ENCODE measurements at regions not wholly inside any gene's neighbourhood (a gene's known extent, or its start where the extent isn't known, plus 50 kb on each side); places are given as distances from the start of the nearest gene placed in this dataset.
"Not testable (repeated sequence)": the region's sequence is repeated elsewhere in the genome, so short reads cannot be mapped to it uniquely, and the experiment has no call there.

DNA sequence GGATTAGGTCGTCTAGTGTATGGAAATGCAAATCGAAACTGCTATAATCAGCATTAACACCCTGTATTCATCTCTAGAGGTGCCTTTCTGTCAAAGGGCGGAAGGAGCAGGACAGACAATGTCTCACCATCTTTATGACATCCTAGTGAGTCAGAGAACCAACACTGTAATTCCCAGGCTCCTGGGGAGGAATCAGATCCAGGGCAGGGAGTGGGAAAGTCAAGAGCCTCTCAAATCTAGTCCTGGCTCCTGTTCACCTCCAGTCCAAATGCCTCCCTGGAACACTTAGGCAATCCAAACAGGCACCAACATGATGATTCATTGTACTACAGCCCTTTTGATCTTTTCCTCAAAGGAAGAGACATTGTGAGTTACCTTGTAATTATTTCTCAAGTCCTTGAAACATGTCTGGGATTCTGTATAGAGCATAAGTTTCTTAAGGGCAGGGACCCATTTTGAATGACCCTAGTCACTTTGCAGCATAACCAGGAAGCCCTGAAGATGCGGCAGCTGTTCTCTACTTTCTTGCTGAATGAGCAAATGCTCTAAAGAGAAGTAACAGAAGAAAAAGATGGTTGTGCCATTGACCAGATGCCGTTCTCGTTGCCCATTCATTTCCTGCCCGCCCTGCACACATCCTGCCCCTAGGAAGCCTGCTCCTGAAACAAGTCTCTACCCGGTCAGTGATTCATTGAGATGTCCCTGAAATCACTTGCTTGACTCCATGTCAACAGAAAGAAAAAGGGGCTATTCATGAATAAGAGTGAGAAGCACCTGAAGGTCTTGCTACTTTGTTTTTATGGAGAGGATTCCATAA lies 112.8 kb upstream of the JARID2 start:
- no peak for DNase-seq

DNA sequence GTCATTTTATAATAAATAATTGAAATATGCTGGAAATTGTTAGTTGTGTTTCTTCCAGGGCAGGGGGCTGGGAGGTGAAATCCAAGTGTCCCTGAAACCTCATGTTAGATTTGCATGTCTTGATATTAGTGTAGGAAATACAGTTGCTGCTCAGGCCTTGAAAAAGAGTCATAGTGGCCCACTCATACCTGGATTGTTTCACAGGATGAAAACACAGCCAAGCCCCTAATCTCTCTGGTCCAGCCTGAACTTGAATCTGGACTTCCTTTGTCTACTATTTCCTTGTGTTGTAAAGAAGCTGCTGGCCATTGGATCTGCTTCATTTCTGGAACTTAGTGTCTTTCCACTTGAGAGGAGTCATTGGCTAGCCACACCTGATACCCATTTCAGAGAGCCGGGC lies 108.8 kb upstream of the JARID2 start:
- DNase-seq, result no peak

DNA sequence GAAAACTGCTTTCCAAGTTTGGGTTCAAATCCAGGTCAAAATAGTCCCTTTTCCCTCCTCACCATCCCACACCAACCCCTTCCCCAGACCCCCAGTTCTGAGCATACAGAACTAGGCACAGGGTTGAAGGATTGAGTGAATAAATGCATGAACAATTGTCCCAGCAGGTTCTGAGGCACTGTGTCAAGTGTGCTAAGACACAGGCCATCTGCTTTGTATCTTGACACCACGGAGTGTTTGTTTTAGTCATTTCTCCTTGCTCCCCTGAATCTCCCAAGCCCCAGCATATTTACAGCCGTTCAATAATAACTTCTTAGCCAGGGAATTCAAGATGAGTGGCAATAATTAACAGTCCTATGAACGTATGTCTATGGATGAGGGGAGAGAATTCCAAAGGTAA lies 102.8 kb upstream of the JARID2 start:
- no peak for DNase-seq

DNA sequence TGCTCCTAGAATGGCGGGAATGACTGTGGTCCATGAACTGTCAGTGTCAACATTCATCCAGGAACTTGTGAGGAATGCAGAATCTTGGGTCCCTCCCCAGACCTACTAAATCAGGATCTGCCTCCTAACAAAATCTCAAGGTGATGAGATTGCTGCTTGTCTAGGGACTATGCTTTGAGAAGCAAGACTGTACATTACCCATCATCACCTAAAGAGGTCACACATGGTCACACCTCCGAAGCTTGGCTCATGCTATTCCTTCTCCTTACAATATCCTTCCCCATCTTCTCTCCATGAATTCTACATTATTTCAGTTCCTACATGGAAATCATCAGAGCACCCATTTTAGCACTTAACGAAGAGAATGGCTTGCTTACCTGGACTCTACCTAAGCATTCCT lies 102.3 kb upstream of the JARID2 start:
- DNase-seq, result no peak

- no peak for DNase-seq
These were observed 100.0 kb upstream of the JARID2 start for GRCh38 chr6:15145821-15146220.

- no peak for DNase-seq
These were observed 98.0 kb upstream of the JARID2 start for GRCh38 chr6:15147827-15148226.

- no peak for DNase-seq
These were observed 97.4 kb upstream of the JARID2 start for GRCh38 chr6:15148356-15148946.

- DNase-seq, result no peak
These were observed 95.7 kb upstream of the JARID2 start for GRCh38 chr6:15150207-15150606.

GRCh38 chr6:15152700-15153099 lies 93.2 kb upstream of the JARID2 start:
- DNase-seq, result no peak

- DNase-seq, result no peak
These were observed 92.7 kb upstream of the JARID2 start for GRCh38 chr6:15153191-15153590.

- DNase-seq, result no peak
These were observed 88.4 kb upstream of the JARID2 start for GRCh38 chr6:15157479-15157878.

DNA sequence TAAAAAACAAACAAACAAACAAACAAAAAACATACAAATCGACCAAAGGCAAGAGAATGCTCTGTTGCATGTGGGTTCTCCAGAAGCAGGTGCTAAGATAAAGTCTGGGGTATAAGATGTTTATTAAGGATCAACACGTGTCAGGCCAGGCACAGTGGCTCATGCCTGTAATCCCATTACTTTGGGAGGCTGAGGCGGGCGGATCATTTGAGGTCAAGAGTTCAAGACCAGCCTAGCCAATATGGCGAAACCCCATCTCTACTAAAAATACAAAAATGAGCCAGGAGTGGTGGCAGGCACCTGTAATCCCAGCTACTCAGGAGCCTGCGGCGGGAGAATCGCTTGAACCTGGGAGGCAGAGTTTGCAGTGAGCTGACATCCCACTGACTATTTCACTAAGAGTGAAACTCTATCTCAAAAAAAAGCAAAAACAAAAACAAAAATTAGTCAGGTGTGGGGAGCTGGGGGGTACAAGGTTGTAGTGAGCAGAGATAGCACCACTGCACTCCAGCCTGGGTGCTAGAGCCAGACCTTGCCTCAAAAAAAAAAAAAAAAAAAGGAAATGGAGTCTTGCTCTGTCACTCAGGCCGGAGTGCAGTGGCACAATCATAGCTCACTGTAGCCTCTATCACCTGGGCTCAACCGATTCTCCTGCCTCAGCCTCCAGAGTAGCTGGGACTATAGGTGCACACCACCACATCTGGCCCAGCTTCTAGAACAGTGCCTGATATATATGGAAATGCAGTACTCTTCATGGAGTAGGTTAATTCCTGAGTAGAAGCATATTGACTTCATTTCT lies 86.8 kb upstream of the JARID2 start:
- no peak for DNase-seq

- no peak for DNase-seq
These were observed 85.1 kb upstream of the JARID2 start for GRCh38 chr6:15160812-15161211.

DNA sequence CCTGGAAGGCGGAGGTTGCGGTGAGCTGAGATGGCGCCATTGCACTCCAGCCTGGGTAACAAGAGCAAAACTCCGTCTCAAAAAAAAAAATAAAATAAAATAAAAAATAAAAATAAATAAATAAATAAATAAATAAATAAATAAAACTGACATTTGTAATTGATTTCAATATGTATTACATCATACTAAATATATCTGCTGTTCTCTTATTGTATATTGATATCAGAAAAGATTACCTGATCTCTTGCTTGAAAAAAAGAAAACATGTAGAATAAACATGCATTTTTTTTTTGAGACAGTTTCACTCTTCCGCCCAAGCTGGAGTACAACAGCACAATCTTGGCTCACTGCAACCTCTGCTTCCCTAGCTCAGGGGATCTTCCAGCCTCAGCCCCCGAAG lies 81.0 kb upstream of the JARID2 start:
- not testable (repeated sequence) for DNase-seq

- DNase-seq, result no peak
These were observed 79.7 kb upstream of the JARID2 start for GRCh38 chr6:15166121-15166520.

- no peak for DNase-seq
These were observed 75.7 kb upstream of the JARID2 start for GRCh38 chr6:15170126-15170525.

DNA sequence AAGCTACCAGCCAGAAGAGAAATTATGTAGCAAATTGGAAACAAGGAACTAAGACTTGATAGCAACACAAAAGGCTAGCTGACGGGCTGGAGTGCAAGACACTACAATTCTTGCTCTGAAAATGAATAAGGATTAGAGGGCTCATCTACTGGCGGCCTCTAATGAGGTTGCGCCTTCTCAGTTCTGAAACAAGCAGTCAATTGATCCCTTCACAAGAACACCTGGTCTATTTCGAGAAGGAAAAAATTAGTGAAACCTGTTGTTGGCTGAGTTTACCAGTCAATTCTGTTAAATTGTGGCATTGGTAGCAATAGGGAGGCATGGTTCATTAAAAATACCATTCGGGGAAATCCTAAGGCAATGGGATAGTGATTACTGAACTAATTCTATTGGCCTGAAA lies 74.8 kb upstream of the JARID2 start:
- DNase-seq, result no peak

DNA sequence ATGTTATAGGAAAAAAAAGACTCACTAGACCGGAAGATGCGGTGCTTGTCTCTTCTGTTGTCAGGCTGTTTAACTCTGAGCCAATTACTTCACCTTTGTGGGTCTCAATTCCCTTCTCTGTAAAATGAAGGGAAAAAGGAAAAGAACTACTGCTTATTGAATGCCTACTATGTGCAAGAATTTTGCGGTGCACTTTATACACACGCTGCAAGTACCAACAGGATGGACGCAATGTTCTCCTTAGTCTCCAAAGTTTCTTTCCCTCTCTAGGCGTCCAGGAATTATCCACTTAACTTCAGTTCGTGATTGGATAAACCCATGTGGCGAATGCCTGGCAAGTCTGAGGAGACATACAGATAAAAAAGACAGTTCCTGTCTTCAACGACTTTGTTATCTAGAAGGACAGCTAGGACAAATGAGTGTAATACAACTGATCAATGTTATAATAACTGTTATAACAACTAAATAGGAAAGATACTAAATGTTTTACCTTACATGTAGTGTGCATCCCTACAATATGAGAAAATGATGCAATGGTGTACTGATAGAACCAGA lies 69.0 kb upstream of the JARID2 start:
- no peak for DNase-seq

GRCh38 chr6:15183979-15184378 lies 61.9 kb upstream of the JARID2 start:
- DNase-seq, result peak; percentile 43

DNA sequence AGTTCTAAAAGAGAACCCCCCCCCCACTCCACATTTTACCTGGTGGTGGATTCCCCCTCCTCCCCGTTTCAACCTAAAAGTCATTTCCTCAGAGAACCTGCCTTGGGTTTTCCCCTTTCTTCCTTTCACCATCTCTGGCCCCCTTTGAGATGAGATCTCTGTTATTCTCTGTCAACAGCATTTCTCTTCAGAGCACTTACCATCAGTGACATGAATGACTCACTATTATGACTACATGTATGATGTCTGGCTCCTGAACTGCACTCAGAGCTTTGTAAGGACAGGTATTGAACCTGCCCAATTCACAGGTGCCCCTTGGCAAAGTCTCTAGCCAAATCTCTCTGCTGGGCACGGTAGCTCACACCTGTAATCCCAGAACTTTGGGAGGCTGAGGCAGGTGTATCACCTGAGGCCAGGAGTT lies 61.4 kb upstream of the JARID2 start:
- DNase-seq, result peak; percentile 59

- DNase-seq, result not testable (repeated sequence)
These were observed 60.8 kb upstream of the JARID2 start for GRCh38 chr6:15185111-15185510.

DNA sequence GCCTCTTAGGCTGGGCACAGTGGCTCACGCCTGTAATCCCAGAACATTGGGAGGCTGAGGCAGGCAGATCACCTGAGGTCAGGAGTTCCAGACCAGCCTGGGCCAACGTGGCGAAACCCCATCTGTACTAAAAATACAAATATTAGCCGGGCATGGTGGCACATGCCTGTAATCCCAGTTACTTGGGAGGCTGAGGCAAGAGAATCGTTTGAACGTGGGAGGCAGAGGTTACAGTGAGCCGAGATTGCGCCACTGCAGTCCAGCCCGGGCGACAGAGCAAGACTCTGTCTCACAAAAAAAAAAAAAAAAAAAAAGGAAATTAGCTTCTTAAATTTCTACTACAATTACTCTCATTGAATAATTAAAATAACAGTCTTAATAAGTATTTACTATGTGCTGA lies 52.4 kb upstream of the JARID2 start:
- DNase-seq, result not testable (repeated sequence)

GRCh38 chr6:15194453-15194852 lies 51.4 kb upstream of the JARID2 start:
- DNase-seq, result no peak

Measured in stimulated activated CD4-positive, alpha-beta T cell treated with anti-CD3 and anti-CD28 coated beads, Interleukin-4, amount 100 ng/mL, for 24 hours (primary cell).